Midbrain (tissue), 1 donor: ENCODE measurements at regions not wholly inside any gene's neighbourhood (a gene's known extent, or its start where the extent isn't known, plus 50 kb on each side); places are given as distances from the start of the nearest gene placed in this dataset.

ENCODE experiments used
- DNase-seq: peaks from one replicate; lab custom pipeline; 2025; lab: John Stamatoyannopoulos, UW

GRCh38 chr3:933326-933725 is 159.5 kb upstream of the CNTN6 start:
- no peak for DNase-seq

- DNase-seq: no peak
Observed at GRCh38 chr3:944786-945185, 148.0 kb upstream of the CNTN6 start.

GRCh38 chr3:945738-946137 is 147.1 kb upstream of the CNTN6 start:
- DNase-seq: no peak

GRCh38 chr3:952906-953305 is 139.9 kb upstream of the CNTN6 start:
- no peak for DNase-seq

- no peak for DNase-seq
Observed at GRCh38 chr3:963255-963654, 129.6 kb upstream of the CNTN6 start.

- no peak for DNase-seq
Observed at GRCh38 chr3:963755-964154, 129.1 kb upstream of the CNTN6 start.

GRCh38 chr3:965826-966225 is 127.0 kb upstream of the CNTN6 start:
- DNase-seq: no peak

GRCh38 chr3:966341-966740 is 126.5 kb upstream of the CNTN6 start:
- DNase-seq: no peak

GRCh38 chr3:973340-973739 is 119.5 kb upstream of the CNTN6 start:
- no peak for DNase-seq

- DNase-seq: no peak
Observed at GRCh38 chr3:976006-976405, 116.8 kb upstream of the CNTN6 start.

- no peak for DNase-seq
Observed at GRCh38 chr3:981156-981555, 111.7 kb upstream of the CNTN6 start.

- DNase-seq: no peak
Observed at GRCh38 chr3:988785-989184, 104.0 kb upstream of the CNTN6 start.

- no peak for DNase-seq
Observed at GRCh38 chr3:992871-993270, 100.0 kb upstream of the CNTN6 start.

- DNase-seq: no peak
Observed at GRCh38 chr3:1002010-1002409, 90.8 kb upstream of the CNTN6 start.

GRCh38 chr3:1007866-1008265 is 85.0 kb upstream of the CNTN6 start:
- no peak for DNase-seq

- DNase-seq: no peak
Observed at GRCh38 chr3:1010228-1010627, 82.6 kb upstream of the CNTN6 start.

GRCh38 chr3:1015826-1016225 is 77.0 kb upstream of the CNTN6 start:
- no peak for DNase-seq

GRCh38 chr3:1017870-1018269 is 75.0 kb upstream of the CNTN6 start:
- no peak for DNase-seq

- DNase-seq: no peak
Observed at GRCh38 chr3:1019157-1019556, 73.7 kb upstream of the CNTN6 start.

- DNase-seq: no peak
Observed at GRCh38 chr3:1026395-1026794, 66.4 kb upstream of the CNTN6 start.

- DNase-seq: no peak
Observed at GRCh38 chr3:1036207-1036826, 56.5 kb upstream of the CNTN6 start.

GRCh38 chr3:1037631-1038030 is 55.2 kb upstream of the CNTN6 start:
- no peak for DNase-seq
